ENCODE measurements at regions not wholly inside any gene's neighbourhood (a gene's known extent, or its start where the extent isn't known, plus 50 kb on each side); places are given as distances from the start of the nearest gene placed in this dataset.

GRCh38 chr11:26202754-26203153 lies 129.2 kb upstream of the ANO3 start:
- TF ChIP-seq, protein P1, sequence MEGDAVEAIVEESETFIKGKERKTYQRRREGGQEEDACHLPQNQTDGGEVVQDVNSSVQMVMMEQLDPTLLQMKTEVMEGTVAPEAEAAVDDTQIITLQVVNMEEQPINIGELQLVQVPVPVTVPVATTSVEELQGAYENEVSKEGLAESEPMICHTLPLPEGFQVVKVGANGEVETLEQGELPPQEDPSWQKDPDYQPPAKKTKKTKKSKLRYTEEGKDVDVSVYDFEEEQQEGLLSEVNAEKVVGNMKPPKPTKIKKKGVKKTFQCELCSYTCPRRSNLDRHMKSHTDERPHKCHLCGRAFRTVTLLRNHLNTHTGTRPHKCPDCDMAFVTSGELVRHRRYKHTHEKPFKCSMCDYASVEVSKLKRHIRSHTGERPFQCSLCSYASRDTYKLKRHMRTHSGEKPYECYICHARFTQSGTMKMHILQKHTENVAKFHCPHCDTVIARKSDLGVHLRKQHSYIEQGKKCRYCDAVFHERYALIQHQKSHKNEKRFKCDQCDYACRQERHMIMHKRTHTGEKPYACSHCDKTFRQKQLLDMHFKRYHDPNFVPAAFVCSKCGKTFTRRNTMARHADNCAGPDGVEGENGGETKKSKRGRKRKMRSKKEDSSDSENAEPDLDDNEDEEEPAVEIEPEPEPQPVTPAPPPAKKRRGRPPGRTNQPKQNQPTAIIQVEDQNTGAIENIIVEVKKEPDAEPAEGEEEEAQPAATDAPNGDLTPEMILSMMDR (conservative IDR thresholded peaks at IDR 0.05 in 1 of 2, IDR thresholded peaks at IDR 0.05 in 1 of 2; ENCODE audit: low read depth in 1 of 2, low read length in 2 of 2): no peak
- TF ChIP-seq EZH2 (IDR thresholded peaks at IDR 0.05; ENCODE audit: low read length, missing control alignments): no peak

All from fibroblast of lung (primary cell).